ENCODE measurements at regions not wholly inside any gene's neighbourhood (a gene's known extent, or its start where the extent isn't known, plus 50 kb on each side); places are given as distances from the start of the nearest gene placed in this dataset.

DNA sequence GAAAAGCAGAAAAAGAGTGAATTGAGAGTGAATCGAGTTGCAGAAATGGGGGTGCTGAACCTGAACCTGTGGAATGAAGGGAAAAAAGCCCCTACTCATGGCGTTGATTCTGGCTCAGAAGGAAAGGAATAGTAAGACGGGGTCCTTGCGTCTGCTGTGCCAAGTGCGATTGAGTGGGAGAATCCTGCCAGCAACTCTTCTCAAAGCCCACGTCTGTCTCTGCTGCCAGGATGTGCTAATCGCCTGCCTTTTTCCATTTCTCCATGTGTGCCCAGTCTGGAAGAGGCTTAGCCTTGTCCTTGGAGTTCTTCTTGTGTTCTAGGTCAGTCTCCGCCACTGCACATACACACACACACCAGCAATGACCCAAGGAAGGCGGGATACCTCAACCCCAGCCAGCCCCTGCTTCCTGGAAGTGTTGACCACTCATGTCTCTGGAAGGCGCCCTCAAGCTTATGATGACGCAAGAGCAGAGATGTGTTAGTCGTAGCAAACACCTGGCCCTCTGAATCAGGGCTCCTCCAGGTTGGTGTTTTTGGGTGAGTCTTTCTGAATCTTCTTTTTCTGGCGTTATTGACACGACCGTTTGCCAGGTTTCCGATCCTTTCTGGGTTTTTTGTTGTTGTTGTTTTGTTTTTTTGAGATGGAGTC is 262.4 kb upstream of the PROK2 start:
- ChIA-PET POLR2A (ENCODE audit: unreplicated experiment) (no interaction called here), CTCF (no interaction called here)
- Histone ChIP-seq H3F3A (ENCODE audit: insufficient read depth, low read depth) (no peaks in the 10 kb centered on the region), H3K4me2 (no peak overlapping the region), H4K20me1 (ENCODE audit: insufficient read depth) (no peaks in the 10 kb centered on the region), H3K79me2 (ENCODE audit: low read depth) (no peaks in the 10 kb centered on the region), H3K9me3 (ENCODE audit: insufficient read depth, low read depth) (no peaks in the 10 kb centered on the region), H3K27ac (no peak overlapping the region), H3K9me2 (ENCODE audit: insufficient read depth) (no peaks in the 10 kb centered on the region), H3K27me3 (ENCODE audit: insufficient read depth, low read depth) (no peaks in the 10 kb centered on the region), H2AFZ (no peak overlapping the region), H3K36me3 (ENCODE audit: low read depth) (no peaks in the 10 kb centered on the region), H3K4me3 (no peak overlapping the region), H3K4me1 (replicated peaks; ENCODE audit: insufficient read depth) (no peaks in the 10 kb centered on the region)
- no TSS peak for BruUV-seq (replicated peaks)
- TF ChIP-seq EZH2 (IDR thresholded peaks at IDR 0.05; ENCODE audit: low read depth) = no peak
- TF ChIP-seq, protein P1, sequence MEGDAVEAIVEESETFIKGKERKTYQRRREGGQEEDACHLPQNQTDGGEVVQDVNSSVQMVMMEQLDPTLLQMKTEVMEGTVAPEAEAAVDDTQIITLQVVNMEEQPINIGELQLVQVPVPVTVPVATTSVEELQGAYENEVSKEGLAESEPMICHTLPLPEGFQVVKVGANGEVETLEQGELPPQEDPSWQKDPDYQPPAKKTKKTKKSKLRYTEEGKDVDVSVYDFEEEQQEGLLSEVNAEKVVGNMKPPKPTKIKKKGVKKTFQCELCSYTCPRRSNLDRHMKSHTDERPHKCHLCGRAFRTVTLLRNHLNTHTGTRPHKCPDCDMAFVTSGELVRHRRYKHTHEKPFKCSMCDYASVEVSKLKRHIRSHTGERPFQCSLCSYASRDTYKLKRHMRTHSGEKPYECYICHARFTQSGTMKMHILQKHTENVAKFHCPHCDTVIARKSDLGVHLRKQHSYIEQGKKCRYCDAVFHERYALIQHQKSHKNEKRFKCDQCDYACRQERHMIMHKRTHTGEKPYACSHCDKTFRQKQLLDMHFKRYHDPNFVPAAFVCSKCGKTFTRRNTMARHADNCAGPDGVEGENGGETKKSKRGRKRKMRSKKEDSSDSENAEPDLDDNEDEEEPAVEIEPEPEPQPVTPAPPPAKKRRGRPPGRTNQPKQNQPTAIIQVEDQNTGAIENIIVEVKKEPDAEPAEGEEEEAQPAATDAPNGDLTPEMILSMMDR (conservative IDR thresholded peaks at IDR 0.05) = no peak
- no peak for DNase-seq
- intact Hi-C loops (cut with micrococcal nuclease; ENCODE audit: unreplicated experiment) = no loop called here

DNA sequence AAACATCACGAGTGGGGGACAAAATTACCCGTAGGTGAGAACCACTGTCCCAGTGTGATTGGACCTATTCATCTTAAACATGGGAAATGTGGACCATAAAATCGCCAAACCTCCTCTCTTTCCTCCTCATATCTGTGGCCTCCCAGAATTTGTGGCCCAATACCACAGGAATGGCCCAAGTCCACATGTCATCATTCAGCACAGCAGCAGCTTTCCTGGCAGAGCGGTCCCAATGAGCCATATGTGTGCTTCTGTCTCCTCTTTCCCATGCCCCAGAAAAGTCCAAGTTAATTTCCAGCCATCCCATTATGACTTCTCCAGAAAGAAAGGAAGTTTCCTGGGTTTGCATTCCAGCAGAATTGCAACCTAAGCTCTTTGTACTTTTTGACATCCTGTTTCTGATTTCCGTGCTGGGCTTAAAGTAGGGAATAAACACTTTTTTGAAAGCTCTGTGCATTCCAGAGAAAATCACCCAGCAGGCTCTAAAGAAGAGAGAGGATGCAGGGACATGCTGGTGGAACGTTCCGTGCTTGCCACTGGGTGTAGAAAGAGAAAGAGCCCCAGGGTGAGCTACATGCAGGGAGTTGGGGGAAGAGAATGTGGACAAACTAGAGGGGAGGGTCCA is 259.4 kb upstream of the PROK2 start:
- no TSS peak for BruUV-seq (replicated peaks)
- POLR2A ChIA-PET (ENCODE audit: unreplicated experiment) = interaction anchor here (0.7 kb wide), 1 partner anchor 512 kb away, joined by 3 read pairs; no protein-coding TSS in a partner anchor
- intact Hi-C loops (cut with micrococcal nuclease; ENCODE audit: unreplicated experiment) = no loop called here

DNA sequence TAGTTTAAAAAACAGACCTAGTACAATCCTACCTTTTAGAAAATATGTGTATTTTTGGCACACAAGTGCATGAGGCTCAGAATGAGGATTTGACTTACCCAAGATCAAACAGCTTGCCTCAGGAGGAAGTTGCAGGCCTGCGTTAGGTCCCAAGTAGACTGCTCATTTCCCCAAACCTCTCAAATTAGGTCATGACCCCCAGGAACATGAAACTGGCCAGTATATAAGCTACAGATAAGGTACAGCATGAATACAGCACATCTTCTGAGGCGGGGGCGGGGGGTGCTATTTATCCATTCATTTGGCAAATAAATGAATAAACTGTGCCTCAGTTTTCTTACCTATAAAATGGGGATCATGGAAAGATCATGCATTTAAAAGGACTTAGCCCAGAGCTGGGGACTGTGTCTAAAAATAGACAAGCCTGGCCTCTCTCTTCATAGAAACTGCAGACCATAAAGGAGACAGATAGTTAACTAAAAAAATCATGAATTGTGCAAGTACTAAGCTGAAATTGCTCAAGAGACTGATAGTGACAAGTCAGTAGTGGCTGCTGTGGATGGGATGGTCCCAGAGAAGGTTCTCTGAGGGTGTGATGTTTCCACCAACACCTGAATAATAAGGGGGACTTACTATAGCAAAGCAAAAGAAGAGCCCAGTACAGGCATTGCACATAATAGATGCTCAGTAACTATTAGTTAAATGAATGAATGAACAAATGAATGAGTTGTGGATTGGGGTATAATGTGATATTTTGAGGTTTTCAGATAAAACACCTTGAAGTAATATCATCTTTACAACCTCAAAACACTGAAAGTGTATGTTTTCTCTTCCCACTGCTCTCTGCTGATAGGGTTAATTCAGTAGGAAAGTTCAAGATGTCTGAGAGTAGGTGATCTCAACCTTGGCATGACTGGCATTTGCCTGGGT is 258.5 kb upstream of the PROK2 start:
- DNase-seq = no peak
- no peak overlapping the region for H3K4me3 ChIP-seq
- intact Hi-C loops (cut with micrococcal nuclease; ENCODE audit: unreplicated experiment) = no loop called here
- ChIA-PET POLR2A (ENCODE audit: unreplicated experiment) (no interaction called here), CTCF (no interaction called here)
- H3K27me3 ChIP-seq (ENCODE audit: insufficient read depth, low read depth) = no peaks in the 10 kb centered on the region
- TF ChIP-seq, protein P1 (conservative IDR thresholded peaks at IDR 0.05) = no peak
- TF ChIP-seq EZH2 (IDR thresholded peaks at IDR 0.05; ENCODE audit: low read depth) = no peak
- no peaks in the 10 kb centered on the region for H3K9me3 ChIP-seq (ENCODE audit: insufficient read depth, low read depth)
- H3K9me2 ChIP-seq (ENCODE audit: insufficient read depth) = no peaks in the 10 kb centered on the region
- H2AFZ ChIP-seq = no peak overlapping the region
- H3K79me2 ChIP-seq (ENCODE audit: low read depth) = no peaks in the 10 kb centered on the region
- no peaks in the 10 kb centered on the region for H4K20me1 ChIP-seq (ENCODE audit: insufficient read depth)
- no peaks in the 10 kb centered on the region for H3K4me1 ChIP-seq (replicated peaks; ENCODE audit: insufficient read depth)
- H3K4me2 ChIP-seq = no peak overlapping the region
- no TSS peak for BruUV-seq (replicated peaks)
- H3F3A ChIP-seq (ENCODE audit: insufficient read depth, low read depth) = no peaks in the 10 kb centered on the region
- no peak overlapping the region for H3K27ac ChIP-seq
- no peaks in the 10 kb centered on the region for H3K36me3 ChIP-seq (ENCODE audit: low read depth)

More for the DNA sequence above, 259.4 kb upstream of the PROK2 start:
- Histone ChIP-seq H4K20me1 (ENCODE audit: insufficient read depth) (no peaks in the 10 kb centered on the region), H3F3A (ENCODE audit: insufficient read depth, low read depth) (no peaks in the 10 kb centered on the region), H3K36me3 (ENCODE audit: low read depth) (no peaks in the 10 kb centered on the region), H3K27ac (no peak overlapping the region), H3K4me3 (no peak overlapping the region), H3K9me2 (ENCODE audit: insufficient read depth) (no peaks in the 10 kb centered on the region), H3K9me3 (ENCODE audit: insufficient read depth, low read depth) (no peaks in the 10 kb centered on the region), H2AFZ (no peak overlapping the region), H3K4me2 (no peak overlapping the region), H3K79me2 (ENCODE audit: low read depth) (no peaks in the 10 kb centered on the region), H3K27me3 (ENCODE audit: insufficient read depth, low read depth) (no peaks in the 10 kb centered on the region), H3K4me1 (replicated peaks; ENCODE audit: insufficient read depth) (no peaks in the 10 kb centered on the region)
- TF ChIP-seq, protein P1 (conservative IDR thresholded peaks at IDR 0.05) = no peak
- TF ChIP-seq EZH2 (IDR thresholded peaks at IDR 0.05; ENCODE audit: low read depth) = no peak
- CTCF ChIA-PET = no interaction called here
- DNase-seq = no peak
